ENCODE measurements at regions not wholly inside any gene's neighbourhood (a gene's known extent, or its start where the extent isn't known, plus 50 kb on each side); places are given as distances from the start of the nearest gene placed in this dataset.

- ChIA-PET POLR2A (no interaction called here), CTCF (interaction anchor here (0.6 to 1.0 kb wide), 2 partner anchors 23 to 97 kb away, joined by 4 read pairs; no protein-coding TSS in a partner anchor)
- H3K36me3 ChIP-seq (ENCODE audit: control insufficient read depth, insufficient read depth, low read length) = no peaks in the 10 kb centered on the region
- peaks cover 11% of the 10 kb centered on the region for H3K27me3 ChIP-seq (ENCODE audit: control insufficient read depth, insufficient read depth, low read length)
- DNase-seq (ENCODE audit: low read depth) = no peak
- no peak for TF ChIP-seq CTCF (IDR thresholded peaks at IDR 0.05; ENCODE audit: insufficient read depth, low read depth, low read length)
- no peak overlapping the region for H3K4me3 ChIP-seq (ENCODE audit: low read depth, low read length)
Measured at GRCh38 chr9:113785334-113785733, 90.8 kb upstream of the ZNF618 start.

GRCh38 chr9:113786071-113786470 is 90.0 kb upstream of the ZNF618 start:
- H3K27me3 ChIP-seq (ENCODE audit: control insufficient read depth, insufficient read depth, low read length) = peaks cover 11% of the 10 kb centered on the region
- no peak for TF ChIP-seq CTCF (IDR thresholded peaks at IDR 0.05; ENCODE audit: insufficient read depth, low read depth, low read length)
- CTCF ChIA-PET = no interaction called here

GRCh38 chr9:113787871-113788270 is 88.2 kb upstream of the ZNF618 start:
- no peak for TF ChIP-seq CTCF (IDR thresholded peaks at IDR 0.05; ENCODE audit: insufficient read depth, low read depth, low read length)
- ChIA-PET POLR2A (no interaction called here), CTCF (interaction anchor here (0.7 kb wide), 1 partner anchor 12 kb away, joined by 4 read pairs; no protein-coding TSS in a partner anchor)
- no peak overlapping the region for H3K4me3 ChIP-seq (ENCODE audit: low read depth, low read length)
- DNase-seq (ENCODE audit: low read depth) = no peak
- peaks cover 13% of the 10 kb centered on the region for H3K27me3 ChIP-seq (ENCODE audit: control insufficient read depth, insufficient read depth, low read length)
- H3K36me3 ChIP-seq (ENCODE audit: control insufficient read depth, insufficient read depth, low read length) = no peaks in the 10 kb centered on the region

More at GRCh38 chr9:113786071-113786470, 90.0 kb upstream of the ZNF618 start:
- DNase-seq (ENCODE audit: low read depth) = no peak
- Histone ChIP-seq H3K36me3 (ENCODE audit: control insufficient read depth, insufficient read depth, low read length) (no peaks in the 10 kb centered on the region), H3K4me3 (ENCODE audit: low read depth, low read length) (no peak overlapping the region)
- POLR2A ChIA-PET = no interaction called here

- DNase-seq (ENCODE audit: low read depth) = no peak
- CTCF ChIA-PET = interaction anchor here (0.7 to 0.9 kb wide), 2 partner anchors 12 to 13 kb away, joined by 3 to 4 read pairs; no protein-coding TSS in a partner anchor
- no peak for TF ChIP-seq CTCF (IDR thresholded peaks at IDR 0.05; ENCODE audit: insufficient read depth, low read depth, low read length)
- no peak overlapping the region for H3K4me3 ChIP-seq (ENCODE audit: low read depth, low read length)
- H3K36me3 ChIP-seq (ENCODE audit: control insufficient read depth, insufficient read depth, low read length) = no peaks in the 10 kb centered on the region
- POLR2A ChIA-PET = interaction anchor here (0.6 kb wide), 1 partner anchor 24 kb away, joined by 3 read pairs; no protein-coding TSS in a partner anchor
- H3K27me3 ChIP-seq (ENCODE audit: control insufficient read depth, insufficient read depth, low read length) = peaks cover 12% of the 10 kb centered on the region
Measured at GRCh38 chr9:113788616-113789330, 87.3 kb upstream of the ZNF618 start.

GRCh38 chr9:113790093-113790492 is 86.0 kb upstream of the ZNF618 start:
- DNase-seq (ENCODE audit: low read depth) = no peak
- Histone ChIP-seq H3K27me3 (ENCODE audit: control insufficient read depth, insufficient read depth, low read length) (peaks cover 10% of the 10 kb centered on the region), H3K36me3 (ENCODE audit: control insufficient read depth, insufficient read depth, low read length) (no peaks in the 10 kb centered on the region), H3K4me3 (ENCODE audit: low read depth, low read length) (no peak overlapping the region)
- TF ChIP-seq CTCF (IDR thresholded peaks at IDR 0.05; ENCODE audit: insufficient read depth, low read depth, low read length) = no peak
- ChIA-PET POLR2A (no interaction called here), CTCF (interaction anchor here (0.6 to 0.9 kb wide), 2 partner anchors 12 to 165 kb away, joined by 3 read pairs; no protein-coding TSS in a partner anchor)

Data from BJ (cell line).